Mesodermal cell (in vitro differentiated cells): ENCODE measurements at regions not wholly inside any gene's neighbourhood (a gene's known extent, or its start where the extent isn't known, plus 50 kb on each side); places are given as distances from the start of the nearest gene placed in this dataset.

Source experiments
- H3K27ac ChIP-seq: 2 replicates; pipeline ENCODE4 v1.7.0; 2013; ENCODE audit warnings: mild to moderate bottlenecking, low read depth, low read length, moderate library complexity; ENCODE audit not compliant: severe bottlenecking
- H3K36me3 ChIP-seq: 2 replicates; pipeline ENCODE4 v1.7.1; 2013; ENCODE audit warnings: mild to moderate bottlenecking, low read length, moderate library complexity; ENCODE audit not compliant: control insufficient read depth, insufficient read depth
- H3K4me1 ChIP-seq: one replicate; pipeline ENCODE4 v1.7.1; 2013; ENCODE audit warnings: mild to moderate bottlenecking, low read length; ENCODE audit not compliant: insufficient read depth, control insufficient read depth, poor library complexity, severe bottlenecking
- H3K4me3 ChIP-seq: 2 replicates; pipeline ENCODE4 v1.7.0; 2013; ENCODE audit warnings: low read length, control low read depth, mild to moderate bottlenecking; ENCODE audit not compliant: insufficient read depth, poor library complexity, severe bottlenecking; ENCODE audit errors: extremely low read depth
- H3K9me3 ChIP-seq: 2 replicates; pipeline ENCODE4 v1.7.1; 2013; ENCODE audit warnings: mild to moderate bottlenecking, low read length, moderate library complexity; ENCODE audit not compliant: control insufficient read depth
- WGBS, 2 experiments: methylation state at CpG; one replicate each; pipeline ENCODE4 v1.1.5; 2013; ENCODE audit warnings: missing lambda C conversion rate in 2 of 2; ENCODE audit not compliant: insufficient coverage in 2 of 2; 5-methylcytosine and 5-hydroxymethylcytosine counted together

DNA sequence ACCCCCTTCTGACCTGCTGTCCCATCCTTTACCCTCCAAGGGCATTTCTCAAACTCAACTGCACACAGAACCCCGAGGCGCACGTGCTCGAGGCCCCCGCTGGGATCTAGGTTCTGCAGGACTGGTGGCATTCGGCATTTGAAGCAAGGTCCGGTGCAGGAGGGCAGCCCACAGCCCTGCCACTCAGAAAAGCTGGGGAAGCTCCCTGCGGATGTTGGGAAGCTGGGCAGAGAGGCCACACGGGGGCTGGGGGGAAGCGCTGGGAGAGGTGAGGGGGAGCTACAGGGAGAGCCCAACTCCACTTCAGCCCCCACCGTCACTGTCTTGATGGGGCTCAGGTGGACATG, 51.2 kb upstream of the SLCO4A1 start:
- no peaks in the 10 kb centered on the region for H3K36me3 ChIP-seq
- no peaks in the 10 kb centered on the region for H3K9me3 ChIP-seq
- 82% methylated on average over 8 of the region's 11 CpGs; no CpG with 5 or more reads in 1 of the 2 experiments for WGBS, 2 experiments
- no peak overlapping the region for H3K4me3 ChIP-seq
- H3K4me1 ChIP-seq, result no peaks in the 10 kb centered on the region
- H3K27ac ChIP-seq, result no peak overlapping the region

DNA sequence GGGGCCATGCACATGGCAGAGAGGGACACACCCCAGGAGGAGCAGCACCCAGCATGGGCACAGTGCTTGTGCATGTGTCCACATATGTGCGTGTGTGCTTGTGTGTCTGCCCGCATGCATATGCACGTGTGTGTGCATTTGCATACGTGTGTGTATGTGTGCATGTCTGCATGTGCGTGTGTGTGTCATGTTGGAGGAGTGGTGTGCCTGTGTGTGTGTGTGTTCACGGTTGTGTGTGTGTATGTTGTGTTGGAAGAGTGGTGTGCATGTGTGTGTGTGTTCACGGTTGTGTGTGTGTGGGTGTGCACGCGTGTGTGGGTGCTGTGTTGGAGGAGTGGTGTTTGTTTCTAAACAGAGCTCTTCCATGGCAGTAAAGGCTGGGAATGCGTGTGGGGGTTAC, 50.7 kb upstream of the SLCO4A1 start:
- no peak overlapping the region for H3K4me3 ChIP-seq
- H3K4me1 ChIP-seq, result no peaks in the 10 kb centered on the region
- H3K9me3 ChIP-seq, result no peaks in the 10 kb centered on the region
- 85 to 89% methylated on average over 5 to 9 of the region's 10 CpGs for WGBS, 2 experiments
- no peaks in the 10 kb centered on the region for H3K36me3 ChIP-seq
- H3K27ac ChIP-seq, result no peak overlapping the region
